Left lung (tissue), 4 donors: ENCODE measurements at regions not wholly inside any gene's neighbourhood (a gene's known extent, or its start where the extent isn't known, plus 50 kb on each side); places are given as distances from the start of the nearest gene placed in this dataset.
"Not testable (repeated sequence)": the region's sequence is repeated elsewhere in the genome, so short reads cannot be mapped to it uniquely, and the experiment has no call there.

Source experiments
- ATAC-seq: fragments of 200-7000 bp; cut with Tn5 transposase; one replicate; pipeline ENCODE4 v1.9.1; 2020; ENCODE audit warnings: moderate library complexity
- DNase-seq, 4 donors: peaks; one replicate each; pipeline ENCODE4 v3.0.0-alpha.2; 2013 to 2020
- H3K27ac ChIP-seq, 2 donors: fragments of 200-600 bp; sonication (generic) in 1 of 2; one replicate each; pipeline versions ENCODE4 v1.5.0 to v1.8.0; 2020 to 2021
- H3K27me3 ChIP-seq, 2 donors: fragments of 200-600 bp; sonication (generic) in 1 of 2; one replicate each; pipeline versions ENCODE4 v1.5.0 to v1.8.0; 2020 to 2021
- H3K36me3 ChIP-seq, 2 donors: fragments of 200-600 bp; sonication (generic) in 1 of 2; one replicate each; pipeline versions ENCODE4 v1.5.0 to v1.8.0; 2020 to 2021
- H3K4me1 ChIP-seq, 2 donors: fragments of 200-600 bp; one replicate each; pipeline ENCODE4 v1.8.0; 2021
- H3K4me3 ChIP-seq, 2 donors: fragments of 200-600 bp; sonication (generic) in 1 of 2; one replicate each; pipeline versions ENCODE4 v1.5.0 to v1.8.0; 2020 to 2021; ENCODE audit warnings: mild to moderate bottlenecking in 1 of 2
- H3K9me3 ChIP-seq, 2 donors: fragments of 200-600 bp; sonication (generic) in 1 of 2; one replicate each; pipeline versions ENCODE4 v1.5.0 to v1.8.0; 2020 to 2021
- intact Hi-C, 2 donors: fragments of 100-400 bp; cut with DNase I; formaldehyde crosslinking; loops; one replicate each; pipeline versions ENCODE4 v1.11.2 to v1.14.2; 2022
- TF ChIP-seq, protein P1 (sequence below), 2 donors: fragments of 200-600 bp; sonication (generic) in 1 of 2; IDR thresholded peaks; one replicate each; pipeline versions ENCODE4 v1.5.0 to v1.8.0; 2021; ENCODE audit warnings: antibody characterized with exemption in 2 of 2
- donor health status: DM: no; HTN: yes; CAD: no.
- donor health status: DM: no; HTN: no; CAD: no.

DNA sequence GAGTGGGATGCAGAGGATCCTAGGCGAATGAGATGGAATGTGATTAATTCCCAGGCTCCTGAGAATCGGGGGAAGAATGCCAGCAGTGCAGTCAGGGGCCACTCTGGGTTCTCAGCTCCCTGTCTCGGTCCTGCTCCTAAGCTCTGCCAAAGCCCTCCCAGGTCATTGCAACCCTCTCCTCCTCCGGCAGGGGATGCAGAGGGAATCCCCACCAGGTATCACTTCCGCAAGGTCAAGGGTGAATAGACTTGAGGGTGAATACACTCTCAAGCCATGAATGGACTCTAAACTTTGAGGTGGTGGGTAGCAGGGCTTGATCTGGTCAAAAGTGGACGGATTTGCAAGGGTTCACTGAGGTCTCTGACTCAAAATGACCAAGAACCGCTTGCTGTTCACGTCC lies 139.3 kb upstream of the MXRA5 start:
- H3K9me3 ChIP-seq = no peaks in the 10 kb centered on the region
- intact Hi-C loops = no loop called here
- TF ChIP-seq, protein P1, sequence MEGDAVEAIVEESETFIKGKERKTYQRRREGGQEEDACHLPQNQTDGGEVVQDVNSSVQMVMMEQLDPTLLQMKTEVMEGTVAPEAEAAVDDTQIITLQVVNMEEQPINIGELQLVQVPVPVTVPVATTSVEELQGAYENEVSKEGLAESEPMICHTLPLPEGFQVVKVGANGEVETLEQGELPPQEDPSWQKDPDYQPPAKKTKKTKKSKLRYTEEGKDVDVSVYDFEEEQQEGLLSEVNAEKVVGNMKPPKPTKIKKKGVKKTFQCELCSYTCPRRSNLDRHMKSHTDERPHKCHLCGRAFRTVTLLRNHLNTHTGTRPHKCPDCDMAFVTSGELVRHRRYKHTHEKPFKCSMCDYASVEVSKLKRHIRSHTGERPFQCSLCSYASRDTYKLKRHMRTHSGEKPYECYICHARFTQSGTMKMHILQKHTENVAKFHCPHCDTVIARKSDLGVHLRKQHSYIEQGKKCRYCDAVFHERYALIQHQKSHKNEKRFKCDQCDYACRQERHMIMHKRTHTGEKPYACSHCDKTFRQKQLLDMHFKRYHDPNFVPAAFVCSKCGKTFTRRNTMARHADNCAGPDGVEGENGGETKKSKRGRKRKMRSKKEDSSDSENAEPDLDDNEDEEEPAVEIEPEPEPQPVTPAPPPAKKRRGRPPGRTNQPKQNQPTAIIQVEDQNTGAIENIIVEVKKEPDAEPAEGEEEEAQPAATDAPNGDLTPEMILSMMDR (IDR thresholded peaks at IDR 0.05) = no peak
- no peaks in the 10 kb centered on the region for H3K36me3 ChIP-seq
- H3K4me1 ChIP-seq = no peaks in the 10 kb centered on the region
- no peak for DNase-seq
- no peaks in the 10 kb centered on the region for H3K27me3 ChIP-seq
- H3K27ac ChIP-seq = no peak overlapping the region
- no peak overlapping the region for H3K4me3 ChIP-seq
- ATAC-seq = no peak

DNA sequence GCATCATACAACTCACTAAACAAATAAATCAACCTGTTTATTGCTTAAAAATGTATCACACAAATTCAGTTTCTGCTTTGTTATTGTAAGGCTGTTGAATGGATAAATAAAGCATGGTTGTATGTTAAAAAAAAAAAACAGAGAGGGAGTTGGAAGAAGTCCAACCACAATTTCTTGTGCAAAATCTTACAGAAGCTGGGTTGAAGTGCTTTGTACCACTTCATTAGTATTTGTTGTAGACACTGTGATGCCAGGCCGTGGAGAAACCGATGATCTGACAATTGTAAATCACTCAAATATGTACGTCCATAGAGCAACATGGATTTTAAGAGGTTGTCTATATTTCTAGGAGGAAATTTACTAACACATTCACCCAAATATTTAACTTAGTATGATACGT lies 132.6 kb upstream of the MXRA5 start:
- Histone ChIP-seq H3K4me3 (no peak overlapping the region), H3K36me3 (no peaks in the 10 kb centered on the region), H3K27me3 (no peaks in the 10 kb centered on the region), H3K27ac (no peak overlapping the region), H3K4me1 (no peaks in the 10 kb centered on the region), H3K9me3 (no peaks in the 10 kb centered on the region)
- ATAC-seq = no peak
- intact Hi-C loops = no loop called here
- DNase-seq = peak in 1 of 4 donors; percentile 7
- TF ChIP-seq, protein P1 (IDR thresholded peaks at IDR 0.05) = no peak

DNA sequence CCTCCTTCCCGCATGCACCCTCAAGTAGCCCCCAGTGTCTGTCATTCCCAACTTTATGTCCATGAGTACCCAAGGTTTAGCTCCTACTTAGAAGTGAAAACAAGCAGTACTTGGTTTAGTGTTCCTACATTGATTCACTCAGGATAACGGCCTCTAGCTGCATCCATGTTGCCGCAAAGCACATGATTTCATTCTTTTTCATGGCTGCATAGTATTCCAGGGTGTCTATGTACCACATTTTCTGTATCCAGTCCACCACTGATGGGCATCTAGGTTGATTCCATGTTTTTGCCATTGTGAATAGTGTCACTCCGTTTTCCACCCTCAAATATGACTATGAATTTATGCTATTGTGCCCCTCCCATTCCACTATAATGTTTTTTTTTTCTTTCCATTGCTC lies 130.5 kb upstream of the MXRA5 start:
- Histone ChIP-seq H3K4me1 (no peaks in the 10 kb centered on the region), H3K27me3 (no peaks in the 10 kb centered on the region), H3K27ac (no peak overlapping the region), H3K4me3 (no peak overlapping the region), H3K36me3 (no peaks in the 10 kb centered on the region), H3K9me3 (no peaks in the 10 kb centered on the region)
- ATAC-seq = no peak
- intact Hi-C loops = no loop called here
- TF ChIP-seq, protein P1 (IDR thresholded peaks at IDR 0.05) = no peak
- DNase-seq = no peak

GRCh38 chrX:3470211-3470679 lies 123.8 kb upstream of the MXRA5 start:
- DNase-seq, H3K4me3 ChIP-seq, intact Hi-C loops, H3K36me3 ChIP-seq, ATAC-seq, H3K27ac ChIP-seq, H3K9me3 ChIP-seq, H3K27me3 ChIP-seq, H3K4me1 ChIP-seq: not testable (repeated sequence)

DNA sequence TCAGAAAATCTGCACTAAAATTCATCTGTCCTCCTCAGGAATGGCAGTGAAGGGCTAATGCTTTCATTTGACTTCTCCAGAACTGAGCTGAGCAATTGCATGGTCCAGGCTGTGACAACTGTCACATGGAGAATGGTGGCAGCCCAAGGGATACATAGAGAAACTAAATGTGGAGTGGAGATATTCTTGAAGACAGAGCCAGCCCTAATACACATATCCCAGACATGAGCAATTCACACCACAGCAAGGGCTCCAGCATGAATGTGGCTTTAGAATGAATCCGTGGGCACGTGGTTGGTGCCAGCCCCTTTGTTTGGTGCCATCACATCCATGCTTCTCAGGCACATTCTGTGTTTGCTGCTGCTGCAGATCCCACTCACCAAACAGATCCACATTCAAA lies 121.6 kb upstream of the MXRA5 start:
- Histone ChIP-seq H3K9me3 (no peaks in the 10 kb centered on the region), H3K4me1 (no peaks in the 10 kb centered on the region), H3K27me3 (no peaks in the 10 kb centered on the region), H3K4me3 (no peak overlapping the region), H3K36me3 (no peaks in the 10 kb centered on the region), H3K27ac (no peak overlapping the region)
- DNase-seq = no peak
- intact Hi-C loops = no loop called here
- TF ChIP-seq, protein P1 (IDR thresholded peaks at IDR 0.05) = no peak
- no peak for ATAC-seq

DNA sequence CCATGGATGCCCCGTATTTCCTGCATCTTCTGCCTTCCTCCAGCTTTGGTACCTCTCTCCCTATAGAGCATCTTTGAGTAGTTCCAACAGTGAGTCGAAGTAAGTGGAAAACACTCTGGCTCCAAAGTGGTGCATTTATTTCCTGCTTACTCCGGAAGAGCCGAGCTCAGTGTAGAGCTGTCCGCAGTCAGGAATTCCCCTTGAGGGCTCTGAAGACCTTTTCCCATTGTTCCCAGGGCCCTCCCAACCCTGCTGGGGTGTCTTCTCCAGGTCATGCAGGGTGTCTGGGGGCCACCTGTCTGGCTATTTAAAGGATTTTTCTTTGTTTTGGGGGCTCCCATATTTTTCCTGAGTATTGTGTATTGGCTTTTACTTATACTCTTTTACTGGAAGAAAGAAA lies 118.6 kb upstream of the MXRA5 start:
- no peaks in the 10 kb centered on the region for H3K36me3 ChIP-seq
- no peaks in the 10 kb centered on the region for H3K27me3 ChIP-seq
- TF ChIP-seq, protein P1 (IDR thresholded peaks at IDR 0.05) = no peak
- ATAC-seq (no peak), DNase-seq (no peak)
- H3K4me1 ChIP-seq = no peaks in the 10 kb centered on the region
- H3K9me3 ChIP-seq = no peaks in the 10 kb centered on the region
- H3K27ac ChIP-seq = no peak overlapping the region
- no peak overlapping the region for H3K4me3 ChIP-seq
- intact Hi-C loops = no loop called here
